Heart right ventricle (tissue), 16 donors: ENCODE measurements at regions not wholly inside any gene's neighbourhood (a gene's known extent, or its start where the extent isn't known, plus 50 kb on each side); places are given as distances from the start of the nearest gene placed in this dataset.

Experiments
- ATAC-seq, 8 donors: fragments of 200-7000 bp; cut with Tn5 transposase; one replicate each; pipeline ENCODE4 v1.9.1; 2020; ENCODE audit warnings: mild to moderate bottlenecking in 8 of 8, moderate library complexity in 8 of 8, moderate number of reproducible peaks in 1 of 8
- DNase-seq, 2 donors: peaks; one replicate each; pipeline ENCODE4 v3.0.0-alpha.2; 2020
- H3K27ac ChIP-seq, 10 donors: fragments of 200-600 bp; sonication (generic) in 2 of 10; one replicate each; pipeline versions ENCODE4 v1.5.0 to v1.8.0; 2020 to 2022; ENCODE audit warnings: mild to moderate bottlenecking in 3 of 10
- H3K27me3 ChIP-seq, 7 donors: fragments of 200-600 bp; one replicate each; pipeline ENCODE4 v1.8.0; 2021 to 2022; ENCODE audit warnings: mild to moderate bottlenecking in 2 of 7
- H3K36me3 ChIP-seq, 9 donors: fragments of 200-600 bp; sonication (generic) in 1 of 9; one replicate each; pipeline versions ENCODE4 v1.5.0 to v1.8.0; 2020 to 2022; ENCODE audit warnings: mild to moderate bottlenecking in 2 of 9
- H3K4me1 ChIP-seq, 9 donors: fragments of 200-600 bp; sonication (generic) in 1 of 9; one replicate each; pipeline versions ENCODE4 v1.5.0 to v1.8.0; 2020 to 2022; ENCODE audit warnings: mild to moderate bottlenecking in 4 of 9
- H3K4me3 ChIP-seq, 10 donors: fragments of 200-600 bp; sonication (generic) in 2 of 10; one replicate each; pipeline versions ENCODE4 v1.5.0 to v1.8.0; 2020 to 2022; ENCODE audit warnings: mild to moderate bottlenecking in 7 of 10, moderate library complexity in 2 of 10
- H3K9me3 ChIP-seq, 11 donors: fragments of 200-600 bp in 10 of 11; sonication (generic) in 2 of 11; one replicate each; pipeline versions ENCODE4 v1.5.0 to v1.8.0; 2013 to 2022; ENCODE audit warnings: mild to moderate bottlenecking in 2 of 11, control low read depth in 1 of 11, moderate library complexity in 1 of 11
- WGBS, 2 donors: extraction: QIAGEN DNeasy Blood & Tissue Kit; methylation state at CpG; one replicate each; pipeline ENCODE4 v1.1.7; 2013; ENCODE audit warnings: inconsistent platforms in 1 of 2; 5-methylcytosine and 5-hydroxymethylcytosine counted together
- intact Hi-C, 10 donors: fragments of 100-400 bp; cut with DNase I; formaldehyde crosslinking; loops; one replicate each; pipeline versions ENCODE4 v1.11.1 to v1.14.2; 2022
- TF ChIP-seq, protein P1 (sequence below), 9 donors: fragments of 200-600 bp; sonication (generic) in 2 of 9; IDR thresholded peaks; one replicate each; pipeline versions ENCODE4 v1.5.0 to v1.8.0; 2021 to 2022; ENCODE audit warnings: antibody characterized with exemption in 9 of 9, mild to moderate bottlenecking in 5 of 9, moderate library complexity in 1 of 9
- donor health status: Arrhythmogenic right ventricular cardiomyopathy.
- donor health status: ischemic (EF 13 %, LVEDD 7.1; RV severe dilation, severe dysfunction).
- donor health status: healthy with polysubstance abuse.
- donor health status: DM: no; HTN: yes; CAD: no.
- donor health status: DM: no; HTN: no; CAD: no.
- donor health status: ischemic (EF 25% LVEDD 6.9; RV normal size, moderate dysfunction).
- donor health status: ischemic (EF 25% LVEDD 5.7; RV mildly dilated, moderate dysfunction).
- donor health status: healthy.
- donor health status: DM: yes; HTN: yes; CAD: no.
- donor health status: Ischemic cardiomyopathy.
- donor health status: ischemic (EF 35%, LVEDD 5.7; RV mildly dilated, moderate dysfunction).
- donor health status: nonischemic (EF 11% LVEDD 7.7; RV severe dilation, severe dysfunction).
- donor health status: DM: yes; HTN: yes; CAD: no.
- donor health status: PGD.
- donor health status: ischemic (EF 29% LVEDD 5.4; RV normal size, mild dysfunction).
- donor health status: nonischemic (EF 23%, LVEDD 6.1; RV moderate dilation, normal function).

DNA sequence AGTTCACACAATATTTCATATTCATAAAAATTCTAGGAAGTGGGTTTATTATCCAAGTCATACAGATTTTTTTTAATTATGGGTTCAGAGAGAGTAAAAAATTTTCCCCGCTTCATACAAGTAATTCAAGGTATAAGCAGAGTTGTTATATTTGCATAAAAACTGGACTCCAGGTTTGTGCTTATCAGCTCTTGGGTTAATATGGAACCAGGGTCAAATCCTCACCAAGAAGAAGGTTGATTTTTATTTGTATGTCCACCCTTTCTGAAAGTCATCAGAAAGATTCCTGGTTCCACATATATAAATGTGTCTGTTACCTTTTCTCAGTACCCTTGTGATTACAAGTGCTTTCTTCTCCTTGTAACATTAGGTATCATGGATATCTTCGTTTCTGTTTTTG, 143.8 kb upstream of the PKN2 start:
- intact Hi-C loops, result loop anchor here in 3 of 10 donors (10.0 kb wide), 2 partner anchors 65 to 355 kb away; no protein-coding TSS in a partner anchor
- ATAC-seq, result no peak
- Histone ChIP-seq H3K27ac (no peak overlapping the region), H3K4me1 (no peaks in the 10 kb centered on the region), H3K36me3 (no peaks in the 10 kb centered on the region), H3K27me3 (no peaks in the 10 kb centered on the region), H3K9me3 (peaks cover 0 to 8% (median 0%) of the 10 kb centered on the region in 11 donors), H3K4me3 (no peak overlapping the region)
- no peak for DNase-seq
- 90 to 91% methylated on average over 2 of the region's 2 CpGs for WGBS, 2 donors
- TF ChIP-seq, protein P1, sequence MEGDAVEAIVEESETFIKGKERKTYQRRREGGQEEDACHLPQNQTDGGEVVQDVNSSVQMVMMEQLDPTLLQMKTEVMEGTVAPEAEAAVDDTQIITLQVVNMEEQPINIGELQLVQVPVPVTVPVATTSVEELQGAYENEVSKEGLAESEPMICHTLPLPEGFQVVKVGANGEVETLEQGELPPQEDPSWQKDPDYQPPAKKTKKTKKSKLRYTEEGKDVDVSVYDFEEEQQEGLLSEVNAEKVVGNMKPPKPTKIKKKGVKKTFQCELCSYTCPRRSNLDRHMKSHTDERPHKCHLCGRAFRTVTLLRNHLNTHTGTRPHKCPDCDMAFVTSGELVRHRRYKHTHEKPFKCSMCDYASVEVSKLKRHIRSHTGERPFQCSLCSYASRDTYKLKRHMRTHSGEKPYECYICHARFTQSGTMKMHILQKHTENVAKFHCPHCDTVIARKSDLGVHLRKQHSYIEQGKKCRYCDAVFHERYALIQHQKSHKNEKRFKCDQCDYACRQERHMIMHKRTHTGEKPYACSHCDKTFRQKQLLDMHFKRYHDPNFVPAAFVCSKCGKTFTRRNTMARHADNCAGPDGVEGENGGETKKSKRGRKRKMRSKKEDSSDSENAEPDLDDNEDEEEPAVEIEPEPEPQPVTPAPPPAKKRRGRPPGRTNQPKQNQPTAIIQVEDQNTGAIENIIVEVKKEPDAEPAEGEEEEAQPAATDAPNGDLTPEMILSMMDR (IDR thresholded peaks at IDR 0.05), result no peak

DNA sequence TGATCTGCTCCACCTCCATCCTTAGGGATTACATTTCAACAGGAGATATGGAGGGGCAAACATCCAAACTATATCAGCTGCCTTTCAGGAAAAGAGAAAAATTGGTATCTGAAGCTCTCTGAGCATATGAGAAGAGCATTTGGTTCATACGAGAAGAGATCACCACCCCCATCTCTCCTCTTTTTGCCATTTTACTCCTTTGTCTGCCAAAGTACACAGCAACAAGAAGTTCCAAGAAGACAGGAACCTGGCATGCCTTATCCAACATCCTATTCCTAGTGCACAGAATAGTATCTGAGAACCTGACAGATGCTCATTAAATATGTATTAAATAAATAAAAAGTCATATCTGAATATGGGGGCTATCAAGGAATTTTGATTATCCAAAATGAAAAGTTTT, 142.5 kb upstream of the PKN2 start:
- ATAC-seq (no peak), DNase-seq (no peak)
- TF ChIP-seq, protein P1 (IDR thresholded peaks at IDR 0.05), result no peak
- H3K36me3 ChIP-seq, result no peaks in the 10 kb centered on the region
- no peaks in the 10 kb centered on the region for H3K4me1 ChIP-seq
- H3K27ac ChIP-seq, result no peak overlapping the region
- intact Hi-C loops, result loop anchor here in 3 of 10 donors (10.0 kb wide), 2 partner anchors 67 to 357 kb away; no protein-coding TSS in a partner anchor
- no peak overlapping the region for H3K4me3 ChIP-seq
- 57 to 67% methylated on average over 1 of the region's 1 CpG for WGBS, 2 donors
- peaks cover 0 to 8% (median 0%) of the 10 kb centered on the region in 11 donors for H3K9me3 ChIP-seq
- no peaks in the 10 kb centered on the region for H3K27me3 ChIP-seq

DNA sequence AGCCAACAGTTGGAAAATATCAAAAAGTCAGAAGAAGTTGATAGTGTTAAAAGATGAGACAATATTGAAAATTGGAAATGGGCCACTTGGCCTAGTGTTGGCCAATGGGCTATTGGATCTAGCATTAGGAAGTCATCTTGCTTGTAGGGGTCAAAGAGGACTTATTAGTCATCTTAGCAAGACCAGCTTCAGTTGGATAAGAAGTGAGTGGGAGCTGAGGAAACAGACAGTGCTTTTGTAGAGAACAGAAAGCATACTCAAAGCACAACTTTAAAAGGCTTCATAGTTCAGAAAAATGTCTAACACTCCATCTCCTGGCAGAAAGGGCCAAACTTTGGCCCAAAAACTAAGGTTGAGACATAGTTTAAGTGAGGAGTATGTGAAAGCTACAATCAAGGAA, 139.9 kb upstream of the PKN2 start:
- peak overlapping the region in 1 of 10 donors; percentile 58 for H3K27ac ChIP-seq
- H3K4me1 ChIP-seq, result no peaks in the 10 kb centered on the region
- no peak overlapping the region for H3K4me3 ChIP-seq
- intact Hi-C loops, result loop anchor here in 3 of 10 donors (10.0 kb wide), 2 partner anchors 69 to 359 kb away; no protein-coding TSS in a partner anchor
- ATAC-seq, result peak in 6 of 8 donors; percentile 18 to 86 (median 80)
- no peaks in the 10 kb centered on the region for H3K36me3 ChIP-seq
- no peaks in the 10 kb centered on the region for H3K27me3 ChIP-seq
- DNase-seq, result peak in 1 of 2 donors; percentile 5
- TF ChIP-seq, protein P1 (IDR thresholded peaks at IDR 0.05), result no peak
- peaks cover 0 to 8% (median 0%) of the 10 kb centered on the region in 11 donors for H3K9me3 ChIP-seq

DNA sequence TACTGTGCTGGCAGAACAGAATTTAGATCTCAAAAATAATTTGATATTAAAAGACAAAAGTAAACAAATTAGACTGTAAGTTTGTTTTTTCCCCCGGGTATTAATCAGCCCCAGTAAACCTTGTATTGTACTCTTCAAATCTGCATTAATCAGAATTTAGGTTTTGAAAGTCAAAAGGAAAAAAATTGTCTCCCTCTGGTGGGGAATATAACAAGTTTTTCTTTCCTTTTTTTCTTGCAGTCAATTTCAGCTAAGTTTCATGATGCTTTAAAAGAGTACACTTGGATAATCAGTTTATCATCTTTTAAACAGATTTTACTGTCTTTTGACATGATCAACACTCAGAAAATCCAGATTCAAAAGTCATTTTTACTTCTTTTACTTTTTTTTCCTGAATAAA, 134.5 kb upstream of the PKN2 start:
- no peaks in the 10 kb centered on the region for H3K27me3 ChIP-seq
- H3K4me3 ChIP-seq, result no peak overlapping the region
- TF ChIP-seq, protein P1 (IDR thresholded peaks at IDR 0.05), result peak in 7 of 9 donors; percentile 25 to 46 (median 33)
- no peaks in the 10 kb centered on the region for H3K36me3 ChIP-seq
- 37 to 47% methylated on average over 1 of the region's 1 CpG for WGBS, 2 donors
- no peaks in the 10 kb centered on the region for H3K9me3 ChIP-seq
- no peaks in the 10 kb centered on the region for H3K4me1 ChIP-seq
- no peak for DNase-seq
- intact Hi-C loops, result loop anchor here in 5 of 10 donors (5.0 to 10.0 kb wide), 3 partner anchors 75 to 367 kb away; no protein-coding TSS in a partner anchor
- H3K27ac ChIP-seq, result no peak overlapping the region
- ATAC-seq, result no peak
